T-cell (primary cell): ENCODE measurements at regions not wholly inside any gene's neighbourhood (a gene's known extent, or its start where the extent isn't known, plus 50 kb on each side); places are given as distances from the start of the nearest gene placed in this dataset.
"Not testable (repeated sequence)": the region's sequence is repeated elsewhere in the genome, so short reads cannot be mapped to it uniquely, and the experiment has no call there.

Experiments
- ATAC-seq, 4 experiments: fragments of 200-7000 bp in 3 of 4; fragments of 150-1000 bp in 1 of 4; cut with Tn5 transposase; replicated peaks in 1 of 4; 1 replicate in 3 of 4; 2 replicates in 1 of 4; pipeline ENCODE4 v1.10.0; 2021; ENCODE audit warnings: moderate library complexity in 3 of 4, mild to moderate bottlenecking in 2 of 4, moderate number of reproducible peaks in 1 of 4
- CTCF ChIA-PET, 2 donors: fragments of 300-600 bp; sonication (Branson Sonifier 250); formaldehyde crosslinking; loops; one replicate each; lab custom pipeline; 2022; ENCODE audit warnings: antibody characterized with exemption in 2 of 2; lab: Charles Lee
- POLR2A ChIA-PET, 2 donors: fragments of 300-600 bp; sonication (Branson Sonifier 250); formaldehyde crosslinking; loops; one replicate each; lab custom pipeline; 2022; ENCODE audit warnings: antibody characterized with exemption in 2 of 2; lab: Charles Lee
- DNase-seq, 35 experiments: peaks; one replicate each; pipeline versions ENCODE4 v3.0.0 to v3.0.0-alpha.2; 2013 to 2023
- H3K27ac ChIP-seq: one replicate; pipeline ENCODE4 v1.5.1; 2013; ENCODE audit warnings: low read length
- H3K27me3 ChIP-seq, 2 experiments: replicated peaks in 1 of 2; 1 replicate in 1 of 2; 2 replicates in 1 of 2; pipeline versions ENCODE4 v1.6.1 to v1.7.0; 2013; ENCODE audit warnings: low read length in 1 of 2, mixed read lengths in 1 of 2; ENCODE audit not compliant: control insufficient read depth in 2 of 2, insufficient read depth in 2 of 2; ENCODE audit errors: extremely low read depth in 1 of 2
- H3K36me3 ChIP-seq, 2 donors: 1 replicate in 1 of 2; 2 replicates in 1 of 2; pipeline versions ENCODE4 v1.6.1 to v1.7.0; 2013; ENCODE audit warnings: low read length in 1 of 2; ENCODE audit not compliant: control insufficient read depth in 2 of 2, insufficient read depth in 1 of 2; ENCODE audit errors: extremely low read depth in 1 of 2
- H3K4me1 ChIP-seq, 2 experiments: 1 replicate in 1 of 2; 2 replicates in 1 of 2; pipeline versions ENCODE4 v1.6.1 to v1.7.0; 2013; ENCODE audit warnings: low read length in 2 of 2, mixed read lengths in 1 of 2; ENCODE audit not compliant: insufficient read depth in 2 of 2, control insufficient read depth in 1 of 2; ENCODE audit errors: extremely low read depth in 1 of 2
- H3K4me3 ChIP-seq, 2 donors: 1 replicate in 1 of 2; 2 replicates in 1 of 2; pipeline versions ENCODE4 v1.5.1 to v1.7.0; 2013; ENCODE audit warnings: mild to moderate bottlenecking in 2 of 2, low read length in 1 of 2, moderate library complexity in 1 of 2; ENCODE audit not compliant: control insufficient read depth in 1 of 2; ENCODE audit errors: extremely low read depth in 1 of 2
- H3K9me3 ChIP-seq: 2 replicates; pipeline ENCODE4 v1.7.0; 2013
- H3K27ac Mint-ChIP-seq, 2 donors: one replicate each; pipeline ENCODE4 v1.8.0; 2020 to 2021; ENCODE audit warnings: mild to moderate bottlenecking in 2 of 2, mixed read lengths in 2 of 2
- H3K27me3 Mint-ChIP-seq, 2 donors: one replicate each; pipeline ENCODE4 v1.8.0; 2021 to 2022; ENCODE audit warnings: mixed read lengths in 2 of 2
- H3K36me3 Mint-ChIP-seq: one replicate; pipeline ENCODE4 v1.8.0; 2021; ENCODE audit warnings: mixed read lengths
- H3K4me1 Mint-ChIP-seq, 3 donors: one replicate each; pipeline ENCODE4 v1.8.0; 2020 to 2022; ENCODE audit warnings: mixed read lengths in 3 of 3, mild to moderate bottlenecking in 1 of 3
- H3K4me3 Mint-ChIP-seq, 3 donors: one replicate each; pipeline ENCODE4 v1.8.0; 2020 to 2022; ENCODE audit warnings: mild to moderate bottlenecking in 3 of 3, mixed read lengths in 3 of 3, moderate library complexity in 3 of 3
- H3K9me3 Mint-ChIP-seq, 3 donors: one replicate each; pipeline ENCODE4 v1.8.0; 2020 to 2022; ENCODE audit warnings: mixed read lengths in 3 of 3
- WGBS: methylation state at CpG from one replicate; pipeline ENCODE4 v1.1.5; 2013; ENCODE audit warnings: missing lambda C conversion rate; ENCODE audit not compliant: insufficient coverage; 5-methylcytosine and 5-hydroxymethylcytosine counted together

GRCh38 chr13:79851318-79851717 is 370.4 kb downstream of the NDFIP2 start:
- H3K9me3 Mint-ChIP-seq = peaks cover 0 to 1% (median 0%) of the 10 kb centered on the region in 3 donors
- no peak overlapping the region for H3K27ac Mint-ChIP-seq
- CTCF ChIA-PET = no interaction called here
- no peak overlapping the region for H3K4me3 Mint-ChIP-seq
- POLR2A ChIA-PET = no interaction called here
- Histone ChIP-seq H3K36me3 (no peaks in the 10 kb centered on the region), H3K27me3 (no peaks in the 10 kb centered on the region), H3K27ac (no peak overlapping the region), H3K4me3 (no peak overlapping the region), H3K9me3 (no peaks in the 10 kb centered on the region), H3K4me1 (no peaks in the 10 kb centered on the region)
- no peaks in the 10 kb centered on the region for H3K27me3 Mint-ChIP-seq
- no peak for DNase-seq
- H3K4me1 Mint-ChIP-seq = no peaks in the 10 kb centered on the region
- H3K36me3 Mint-ChIP-seq = no peaks in the 10 kb centered on the region
- no peak for ATAC-seq

DNA sequence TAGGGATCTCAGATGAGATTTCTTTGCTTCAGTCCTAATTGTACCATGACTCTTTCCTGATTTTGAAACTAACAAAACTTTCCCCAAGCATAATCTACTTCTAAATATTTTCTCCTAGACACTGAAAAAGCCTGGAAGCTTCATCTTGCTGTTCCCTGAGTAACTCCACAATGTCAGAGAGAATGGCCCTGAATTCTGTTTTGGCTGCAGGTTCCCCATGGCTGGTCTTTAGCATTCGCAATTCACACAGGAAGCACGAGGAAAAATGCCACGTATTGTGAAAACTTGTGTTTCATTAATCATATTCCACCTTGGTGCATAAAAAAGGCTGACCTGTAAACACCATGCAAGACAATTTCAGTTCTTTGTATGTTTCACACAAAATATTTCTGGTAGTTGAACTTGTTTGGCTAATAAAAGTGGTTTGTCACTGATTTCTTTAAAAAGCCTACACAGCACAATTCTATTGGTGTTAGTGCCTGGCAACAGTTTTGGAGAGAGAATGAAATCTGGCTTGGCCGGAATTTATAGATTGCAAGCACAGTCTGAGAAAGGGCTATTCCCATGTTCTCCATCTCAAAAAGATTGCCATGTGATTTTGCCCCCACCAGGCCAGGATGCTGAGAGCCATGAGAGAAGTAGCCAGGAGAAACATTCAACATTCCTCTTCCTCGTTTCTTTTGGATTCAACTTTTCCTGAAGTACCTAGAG is 367.1 kb downstream of the NDFIP2 start:
- Histone ChIP-seq H3K4me3 (no peak overlapping the region), H3K9me3 (no peaks in the 10 kb centered on the region), H3K27me3 (no peaks in the 10 kb centered on the region), H3K36me3 (no peaks in the 10 kb centered on the region), H3K27ac (no peak overlapping the region), H3K4me1 (no peaks in the 10 kb centered on the region)
- H3K27me3 Mint-ChIP-seq = no peaks in the 10 kb centered on the region
- 81% methylated on average over 3 of the region's 5 CpGs for WGBS
- no peaks in the 10 kb centered on the region for H3K4me1 Mint-ChIP-seq
- CTCF ChIA-PET = no interaction called here
- DNase-seq (no peak), ATAC-seq (no peak)
- no peak overlapping the region for H3K4me3 Mint-ChIP-seq
- H3K27ac Mint-ChIP-seq = no peak overlapping the region
- POLR2A ChIA-PET = no interaction called here
- no peaks in the 10 kb centered on the region for H3K36me3 Mint-ChIP-seq
- peaks cover 0 to 8% (median 0%) of the 10 kb centered on the region in 3 donors for H3K9me3 Mint-ChIP-seq

DNA sequence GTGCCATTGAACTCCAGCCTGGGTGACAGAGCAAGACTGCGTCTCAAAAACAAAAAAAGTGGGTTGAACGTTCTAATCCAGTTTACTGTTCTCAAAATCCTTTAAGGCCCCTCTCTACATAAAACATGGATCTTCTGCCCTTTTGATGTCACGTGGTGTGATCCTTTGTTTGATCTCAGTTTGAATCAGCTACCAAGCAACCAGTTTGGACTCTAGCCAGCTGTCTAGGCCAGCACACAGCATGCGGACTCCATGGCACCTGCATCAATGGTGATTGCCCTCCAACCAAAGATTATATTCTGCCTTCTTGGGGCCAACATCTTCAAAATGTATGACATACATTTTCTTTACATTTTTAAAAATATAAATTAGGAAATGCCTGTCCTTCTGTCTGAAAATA is 365.4 kb downstream of the NDFIP2 start:
- ChIA-PET POLR2A (no interaction called here), CTCF (no interaction called here)
- no peaks in the 10 kb centered on the region for H3K27me3 Mint-ChIP-seq
- 75% methylated on average over 4 of the region's 4 CpGs for WGBS
- no peak overlapping the region for H3K4me3 ChIP-seq
- no peaks in the 10 kb centered on the region for H3K9me3 ChIP-seq
- H3K27ac ChIP-seq = no peak overlapping the region
- peaks cover 0 to 8% (median 0%) of the 10 kb centered on the region in 3 donors for H3K9me3 Mint-ChIP-seq
- H3K27ac Mint-ChIP-seq = no peak overlapping the region
- no peaks in the 10 kb centered on the region for H3K4me1 ChIP-seq
- H3K27me3 ChIP-seq = no peaks in the 10 kb centered on the region
- no peaks in the 10 kb centered on the region for H3K4me1 Mint-ChIP-seq
- H3K36me3 ChIP-seq = no peaks in the 10 kb centered on the region
- no peaks in the 10 kb centered on the region for H3K36me3 Mint-ChIP-seq
- no peak for ATAC-seq
- no peak overlapping the region for H3K4me3 Mint-ChIP-seq
- DNase-seq = no peak

- Mint-ChIP-seq H3K27me3 (no peaks in the 10 kb centered on the region), H3K36me3 (no peaks in the 10 kb centered on the region), H3K9me3 (peaks cover 0 to 5% (median 0%) of the 10 kb centered on the region in 3 donors), H3K4me1 (no peaks in the 10 kb centered on the region), H3K27ac (no peak overlapping the region), H3K4me3 (no peak overlapping the region)
- no peak for DNase-seq
- Histone ChIP-seq H3K9me3 (no peaks in the 10 kb centered on the region), H3K36me3 (no peaks in the 10 kb centered on the region), H3K27ac (no peak overlapping the region), H3K27me3 (no peaks in the 10 kb centered on the region), H3K4me3 (no peak overlapping the region), H3K4me1 (no peaks in the 10 kb centered on the region)
- CTCF ChIA-PET = no interaction called here
- no peak for ATAC-seq
- WGBS = 80% methylated on average over 1 of the region's 3 CpGs
- POLR2A ChIA-PET = no interaction called here
Observed at GRCh38 chr13:79837741-79838450, 356.9 kb downstream of the NDFIP2 start.

DNA sequence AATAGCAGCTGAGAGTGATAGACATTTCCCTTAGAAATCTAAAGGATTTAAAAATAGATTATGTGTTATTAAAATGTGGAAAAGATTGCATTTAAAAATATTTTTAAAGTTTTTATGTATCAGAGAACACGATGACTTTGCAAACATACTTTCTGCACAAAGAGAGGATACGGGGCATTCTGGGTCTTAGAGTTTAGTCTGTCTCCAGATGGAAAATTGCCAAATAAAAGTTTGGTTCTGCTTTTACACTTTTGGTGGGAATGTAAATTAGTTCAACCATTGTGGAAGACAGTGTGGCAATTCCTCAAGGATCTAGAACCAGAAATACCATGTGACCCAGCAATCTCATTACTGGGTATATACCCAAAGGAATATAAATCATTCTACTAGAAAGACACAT is 355.2 kb downstream of the NDFIP2 start:
- 24% methylated on average over 2 of the region's 2 CpGs for WGBS
- POLR2A ChIA-PET, DNase-seq, H3K27me3 ChIP-seq, H3K27ac ChIP-seq, H3K27ac Mint-ChIP-seq, H3K9me3 Mint-ChIP-seq, H3K36me3 Mint-ChIP-seq, H3K27me3 Mint-ChIP-seq, ATAC-seq, H3K4me3 Mint-ChIP-seq, H3K9me3 ChIP-seq, H3K4me1 Mint-ChIP-seq, H3K4me3 ChIP-seq, CTCF ChIA-PET, H3K36me3 ChIP-seq, H3K4me1 ChIP-seq: not testable (repeated sequence)

DNA sequence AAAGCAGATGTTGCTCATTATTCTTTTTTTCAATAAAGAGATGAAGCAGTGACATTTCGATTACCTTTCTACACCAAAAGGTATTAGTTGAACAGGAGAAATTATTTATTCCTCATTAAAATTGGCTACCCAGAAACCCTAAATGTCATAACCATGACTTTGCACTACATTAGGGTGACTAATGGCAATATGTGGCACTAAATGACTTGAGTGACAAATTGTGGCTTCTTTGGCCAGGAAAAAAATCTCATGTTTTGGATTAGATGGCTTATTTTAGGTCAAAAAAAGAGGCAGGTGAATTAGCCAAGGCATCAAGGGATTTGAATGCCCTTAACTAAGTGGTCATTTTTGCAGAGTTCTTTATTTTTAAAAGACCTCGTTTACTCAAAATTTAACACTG is 353.9 kb downstream of the NDFIP2 start:
- H3K4me1 ChIP-seq = no peaks in the 10 kb centered on the region
- H3K4me3 ChIP-seq = no peak overlapping the region
- ATAC-seq = no peak
- Mint-ChIP-seq H3K27ac (no peak overlapping the region), H3K9me3 (peaks cover 0 to 10% (median 0%) of the 10 kb centered on the region in 3 donors), H3K27me3 (no peaks in the 10 kb centered on the region), H3K4me1 (no peaks in the 10 kb centered on the region), H3K36me3 (no peaks in the 10 kb centered on the region), H3K4me3 (no peak overlapping the region)
- no peaks in the 10 kb centered on the region for H3K9me3 ChIP-seq
- ChIA-PET POLR2A (no interaction called here), CTCF (no interaction called here)
- DNase-seq = no peak
- H3K36me3 ChIP-seq = no peaks in the 10 kb centered on the region
- no CpG with 5 or more reads among the region's 2 CpGs for WGBS
- H3K27me3 ChIP-seq = no peaks in the 10 kb centered on the region
- H3K27ac ChIP-seq = no peak overlapping the region
